ENCODE measurements at regions not wholly inside any gene's neighbourhood (a gene's known extent, or its start where the extent isn't known, plus 50 kb on each side); places are given as distances from the start of the nearest gene placed in this dataset.

DNA sequence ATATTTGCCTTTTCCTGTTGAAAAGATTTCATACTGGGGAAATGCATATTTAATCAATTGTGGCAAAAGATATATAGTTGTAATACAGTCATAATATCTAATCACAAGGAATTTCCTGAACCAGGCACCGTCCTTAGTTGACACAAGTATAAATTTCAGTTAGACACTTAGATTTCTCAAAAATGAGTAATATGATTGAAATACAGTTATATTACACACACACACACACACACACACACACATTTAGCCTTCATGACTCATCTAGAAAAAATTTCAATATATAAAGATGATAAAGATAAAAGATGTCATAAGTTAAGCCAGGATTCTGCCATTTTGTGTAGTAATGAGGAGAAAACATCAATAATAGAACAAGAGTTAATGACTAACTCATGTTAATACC is 258.4 kb upstream of the ZNF804A start:
- TF ChIP-seq POLR2AphosphoS5 (IDR thresholded peaks at IDR 0.05), result no peak
- TF ChIP-seq, protein P1, sequence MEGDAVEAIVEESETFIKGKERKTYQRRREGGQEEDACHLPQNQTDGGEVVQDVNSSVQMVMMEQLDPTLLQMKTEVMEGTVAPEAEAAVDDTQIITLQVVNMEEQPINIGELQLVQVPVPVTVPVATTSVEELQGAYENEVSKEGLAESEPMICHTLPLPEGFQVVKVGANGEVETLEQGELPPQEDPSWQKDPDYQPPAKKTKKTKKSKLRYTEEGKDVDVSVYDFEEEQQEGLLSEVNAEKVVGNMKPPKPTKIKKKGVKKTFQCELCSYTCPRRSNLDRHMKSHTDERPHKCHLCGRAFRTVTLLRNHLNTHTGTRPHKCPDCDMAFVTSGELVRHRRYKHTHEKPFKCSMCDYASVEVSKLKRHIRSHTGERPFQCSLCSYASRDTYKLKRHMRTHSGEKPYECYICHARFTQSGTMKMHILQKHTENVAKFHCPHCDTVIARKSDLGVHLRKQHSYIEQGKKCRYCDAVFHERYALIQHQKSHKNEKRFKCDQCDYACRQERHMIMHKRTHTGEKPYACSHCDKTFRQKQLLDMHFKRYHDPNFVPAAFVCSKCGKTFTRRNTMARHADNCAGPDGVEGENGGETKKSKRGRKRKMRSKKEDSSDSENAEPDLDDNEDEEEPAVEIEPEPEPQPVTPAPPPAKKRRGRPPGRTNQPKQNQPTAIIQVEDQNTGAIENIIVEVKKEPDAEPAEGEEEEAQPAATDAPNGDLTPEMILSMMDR (IDR thresholded peaks at IDR 0.05; ENCODE audit: poor library complexity, severe bottlenecking), result no peak
- TF ChIP-seq RAD21 (conservative IDR thresholded peaks at IDR 0.05), result no peak
- no peak for TF ChIP-seq TAF1 (IDR thresholded peaks at IDR 0.05; ENCODE audit: low read depth)
